ENCODE measurements at regions not wholly inside any gene's neighbourhood (a gene's known extent, or its start where the extent isn't known, plus 50 kb on each side); places are given as distances from the start of the nearest gene placed in this dataset.
"Not testable (repeated sequence)": the region's sequence is repeated elsewhere in the genome, so short reads cannot be mapped to it uniquely, and the experiment has no call there.

DNA sequence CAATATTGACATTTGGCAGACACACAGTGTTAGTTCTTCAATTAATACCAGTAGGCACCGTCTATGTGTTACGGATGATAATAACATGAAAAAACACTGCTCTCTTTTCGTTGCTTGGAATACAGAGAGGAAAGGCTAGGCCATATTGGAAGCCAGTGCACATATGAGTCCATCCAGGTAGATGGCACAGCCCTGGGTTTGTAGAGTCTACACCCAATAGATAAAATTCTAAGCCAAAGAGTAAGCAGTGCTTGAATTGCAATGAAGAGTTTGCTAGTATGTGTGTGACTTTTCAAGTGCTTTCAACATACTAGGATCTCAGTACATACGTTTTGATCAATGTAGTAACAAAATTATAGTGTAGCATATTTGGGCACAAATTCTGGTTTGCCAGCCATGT lies 243.3 kb upstream of the AVPR1A start:
- no peaks in the 10 kb centered on the region for H3K36me3 Mint-ChIP-seq
- ATAC-seq = no peak
- no peak overlapping the region for H3K4me3 Mint-ChIP-seq
- no peaks in the 10 kb centered on the region for H3K4me1 Mint-ChIP-seq
- H3K9me3 Mint-ChIP-seq = peaks cover 2% of the 10 kb centered on the region
- no peaks in the 10 kb centered on the region for H3K27me3 Mint-ChIP-seq
- no peak overlapping the region for H3K27ac Mint-ChIP-seq

GRCh38 chr12:63389211-63389610 lies 238.2 kb upstream of the AVPR1A start:
- no peaks in the 10 kb centered on the region for H3K36me3 Mint-ChIP-seq
- H3K4me3 Mint-ChIP-seq = no peak overlapping the region
- no peak for ATAC-seq
- no peak overlapping the region for H3K27ac Mint-ChIP-seq
- H3K4me1 Mint-ChIP-seq = no peaks in the 10 kb centered on the region
- H3K9me3 Mint-ChIP-seq = peaks cover 5% of the 10 kb centered on the region
- no peaks in the 10 kb centered on the region for H3K27me3 Mint-ChIP-seq

- no peaks in the 10 kb centered on the region for H3K4me1 Mint-ChIP-seq
- no peaks in the 10 kb centered on the region for H3K27me3 Mint-ChIP-seq
These were observed 236.8 kb upstream of the AVPR1A start for GRCh38 chr12:63387771-63388170.

GRCh38 chr12:63382930-63383329 lies 231.9 kb upstream of the AVPR1A start:
- Mint-ChIP-seq H3K27me3 (no peaks in the 10 kb centered on the region), H3K4me3 (no peak overlapping the region), H3K36me3 (no peaks in the 10 kb centered on the region), H3K27ac (no peak overlapping the region), H3K4me1 (no peaks in the 10 kb centered on the region), H3K9me3 (peaks cover 8% of the 10 kb centered on the region)
- ATAC-seq = no peak

More at GRCh38 chr12:63387771-63388170, 236.8 kb upstream of the AVPR1A start:
- ATAC-seq = no peak
- peaks cover 5% of the 10 kb centered on the region for H3K9me3 Mint-ChIP-seq
- H3K27ac Mint-ChIP-seq = no peak overlapping the region
- no peak overlapping the region for H3K4me3 Mint-ChIP-seq
- no peaks in the 10 kb centered on the region for H3K36me3 Mint-ChIP-seq

DNA sequence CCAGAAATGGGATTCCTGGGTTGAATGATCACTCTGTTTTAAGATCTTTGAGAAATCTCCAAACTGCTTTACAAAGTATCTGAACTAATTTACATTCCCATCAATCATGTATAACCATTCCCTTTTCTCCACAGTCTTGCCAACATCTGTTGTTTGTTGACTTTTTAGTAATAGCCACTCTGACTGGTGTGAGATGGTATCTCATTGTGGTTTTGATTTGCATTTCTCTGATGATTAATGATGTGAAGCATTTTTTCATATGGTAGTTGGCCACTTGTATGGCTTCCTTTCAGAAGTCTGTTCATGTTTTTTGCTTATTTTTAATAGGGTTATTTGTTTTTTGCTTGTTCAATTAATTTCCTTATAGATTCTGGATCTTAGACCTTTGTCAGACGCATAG lies 211.8 kb upstream of the AVPR1A start:
- Mint-ChIP-seq H3K4me3 (no peak overlapping the region), H3K9me3 (peaks cover 13% of the 10 kb centered on the region), H3K27me3 (no peaks in the 10 kb centered on the region), H3K4me1 (no peaks in the 10 kb centered on the region), H3K27ac (no peak overlapping the region), H3K36me3 (no peaks in the 10 kb centered on the region)
- ATAC-seq = no peak

GRCh38 chr12:63362166-63362565 lies 211.2 kb upstream of the AVPR1A start:
- Mint-ChIP-seq H3K36me3 (no peaks in the 10 kb centered on the region), H3K4me1 (no peaks in the 10 kb centered on the region), H3K27ac (no peak overlapping the region), H3K4me3 (no peak overlapping the region), H3K9me3 (peaks cover 13% of the 10 kb centered on the region), H3K27me3 (no peaks in the 10 kb centered on the region)
- ATAC-seq = no peak

DNA sequence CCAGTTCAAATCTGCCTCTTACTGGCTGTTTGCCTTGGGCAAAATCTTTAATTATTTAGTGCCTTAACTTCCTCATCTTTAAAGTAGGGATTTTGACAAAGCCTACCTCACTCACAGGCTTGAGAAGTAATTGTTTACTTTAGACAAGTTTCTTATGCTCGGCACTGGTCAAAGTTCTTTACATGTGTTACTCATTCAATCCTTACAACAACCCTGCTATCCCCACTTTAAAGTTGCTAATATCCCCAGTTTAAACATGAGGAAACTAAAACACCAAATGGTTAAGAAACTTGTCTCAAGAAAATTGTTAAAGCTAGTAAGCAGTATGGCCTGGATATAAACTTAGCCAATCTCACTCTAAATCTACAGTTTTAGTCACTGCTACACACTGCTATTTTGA lies 204.0 kb upstream of the AVPR1A start:
- Mint-ChIP-seq H3K9me3 (peaks cover 5% of the 10 kb centered on the region), H3K4me3 (no peak overlapping the region), H3K36me3 (no peaks in the 10 kb centered on the region), H3K27me3 (no peaks in the 10 kb centered on the region), H3K27ac (no peak overlapping the region), H3K4me1 (no peaks in the 10 kb centered on the region)
- ATAC-seq = no peak

GRCh38 chr12:63353559-63353958 lies 202.6 kb upstream of the AVPR1A start:
- H3K27me3 Mint-ChIP-seq = no peaks in the 10 kb centered on the region
- no peaks in the 10 kb centered on the region for H3K4me1 Mint-ChIP-seq
- H3K27ac Mint-ChIP-seq = no peak overlapping the region
- no peak for ATAC-seq
- H3K9me3 Mint-ChIP-seq = peaks cover 3% of the 10 kb centered on the region
- H3K4me3 Mint-ChIP-seq = no peak overlapping the region
- no peaks in the 10 kb centered on the region for H3K36me3 Mint-ChIP-seq

GRCh38 chr12:63351370-63351769 lies 200.4 kb upstream of the AVPR1A start:
- Mint-ChIP-seq H3K4me1 (no peaks in the 10 kb centered on the region), H3K27ac (no peak overlapping the region), H3K27me3 (no peaks in the 10 kb centered on the region), H3K9me3 (no peaks in the 10 kb centered on the region), H3K4me3 (no peak overlapping the region), H3K36me3 (no peaks in the 10 kb centered on the region)
- no peak for ATAC-seq

DNA sequence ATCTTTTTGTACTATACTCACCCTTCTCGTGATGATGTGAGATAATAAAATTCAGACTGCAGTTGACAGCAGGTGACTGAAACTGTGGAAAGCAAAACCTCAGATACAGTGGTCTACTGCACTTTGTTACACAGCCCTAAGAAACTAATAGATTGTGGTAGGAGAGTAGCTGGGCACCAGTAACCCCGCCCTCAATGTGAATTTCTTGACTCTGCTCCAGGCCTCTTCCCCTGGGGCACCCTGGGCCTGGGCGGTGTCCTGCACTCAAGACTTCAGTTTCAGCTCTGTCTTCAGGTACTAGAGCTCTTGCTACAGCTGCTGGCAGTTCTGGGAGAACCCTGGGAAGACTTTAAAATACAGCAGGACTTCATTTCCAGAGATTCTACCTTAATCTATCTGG lies 197.6 kb upstream of the AVPR1A start:
- H3K36me3 Mint-ChIP-seq = no peaks in the 10 kb centered on the region
- no peak overlapping the region for H3K27ac Mint-ChIP-seq
- H3K9me3 Mint-ChIP-seq = no peaks in the 10 kb centered on the region
- no peak for ATAC-seq
- H3K27me3 Mint-ChIP-seq = no peaks in the 10 kb centered on the region
- H3K4me1 Mint-ChIP-seq = no peaks in the 10 kb centered on the region
- H3K4me3 Mint-ChIP-seq = no peak overlapping the region

DNA sequence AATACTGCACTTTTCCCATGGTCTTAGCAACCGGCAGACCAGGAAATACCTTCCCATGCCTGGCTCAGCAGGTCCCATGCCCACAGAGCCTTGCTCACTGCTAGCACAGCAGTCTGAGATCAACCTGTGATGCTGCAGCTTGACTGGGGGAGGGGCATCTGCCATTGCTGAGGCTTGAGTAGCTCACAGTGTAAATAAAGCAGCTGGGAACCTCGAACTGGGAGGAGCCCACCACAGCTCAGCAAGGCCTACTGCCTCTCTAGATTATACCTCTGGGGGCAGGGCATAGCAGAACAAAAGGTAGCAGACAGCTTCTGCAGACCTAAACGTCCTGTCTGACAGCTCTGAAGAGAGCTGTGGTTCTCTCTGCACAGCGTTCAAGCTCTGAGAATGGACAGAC lies 186.2 kb upstream of the AVPR1A start:
- H3K27me3 Mint-ChIP-seq, H3K36me3 Mint-ChIP-seq, H3K4me1 Mint-ChIP-seq, H3K27ac Mint-ChIP-seq, ATAC-seq, H3K4me3 Mint-ChIP-seq: not testable (repeated sequence)
- peaks cover 11% of the 10 kb centered on the region for H3K9me3 Mint-ChIP-seq

GRCh38 chr12:63326260-63326659 lies 175.3 kb upstream of the AVPR1A start:
- Mint-ChIP-seq H3K27me3 (no peaks in the 10 kb centered on the region), H3K36me3 (no peaks in the 10 kb centered on the region), H3K4me1 (no peaks in the 10 kb centered on the region), H3K9me3 (no peaks in the 10 kb centered on the region), H3K4me3 (no peak overlapping the region), H3K27ac (no peak overlapping the region)
- ATAC-seq = no peak

DNA sequence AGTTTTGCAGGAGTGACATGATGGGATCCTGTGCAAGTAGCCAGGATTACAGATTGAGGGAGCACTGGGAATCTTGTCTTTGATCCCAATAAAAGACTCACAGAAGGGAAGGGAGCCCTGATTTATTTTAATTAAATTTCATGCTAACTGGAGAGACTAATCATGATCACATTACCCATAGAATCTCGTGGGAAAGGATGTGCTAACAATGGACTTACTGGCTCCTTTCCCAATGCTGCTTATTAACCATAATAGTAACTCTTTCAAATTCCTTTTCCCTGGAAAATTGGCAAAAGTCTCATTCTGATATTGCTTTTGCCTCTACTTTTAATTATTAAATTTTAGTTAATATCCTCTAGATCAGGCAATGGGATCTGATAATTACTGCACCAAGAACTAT lies 174.8 kb upstream of the AVPR1A start:
- no peaks in the 10 kb centered on the region for H3K9me3 Mint-ChIP-seq
- H3K27me3 Mint-ChIP-seq = no peaks in the 10 kb centered on the region
- no peak for ATAC-seq
- H3K27ac Mint-ChIP-seq = no peak overlapping the region
- no peak overlapping the region for H3K4me3 Mint-ChIP-seq
- no peaks in the 10 kb centered on the region for H3K36me3 Mint-ChIP-seq
- no peaks in the 10 kb centered on the region for H3K4me1 Mint-ChIP-seq

- Mint-ChIP-seq H3K4me1 (no peaks in the 10 kb centered on the region), H3K27ac (no peak overlapping the region), H3K27me3 (no peaks in the 10 kb centered on the region), H3K4me3 (no peak overlapping the region), H3K36me3 (no peaks in the 10 kb centered on the region), H3K9me3 (no peaks in the 10 kb centered on the region)
- no peak for ATAC-seq
These were observed 172.9 kb upstream of the AVPR1A start for GRCh38 chr12:63323942-63324341.

- Mint-ChIP-seq H3K27me3 (no peaks in the 10 kb centered on the region), H3K9me3 (no peaks in the 10 kb centered on the region), H3K4me1 (no peaks in the 10 kb centered on the region), H3K4me3 (no peak overlapping the region), H3K36me3 (no peaks in the 10 kb centered on the region), H3K27ac (no peak overlapping the region)
- ATAC-seq = no peak
These were observed 170.4 kb upstream of the AVPR1A start for GRCh38 chr12:63321373-63321772.

GRCh38 chr12:63319936-63320633 lies 169.1 kb upstream of the AVPR1A start:
- no peaks in the 10 kb centered on the region for H3K36me3 Mint-ChIP-seq
- H3K9me3 Mint-ChIP-seq = no peaks in the 10 kb centered on the region

GRCh38 chr12:63319386-63319785 lies 168.4 kb upstream of the AVPR1A start:
- H3K9me3 Mint-ChIP-seq = no peaks in the 10 kb centered on the region
- H3K4me3 Mint-ChIP-seq = no peak overlapping the region
- no peaks in the 10 kb centered on the region for H3K27me3 Mint-ChIP-seq
- no peaks in the 10 kb centered on the region for H3K36me3 Mint-ChIP-seq
- no peaks in the 10 kb centered on the region for H3K4me1 Mint-ChIP-seq
- ATAC-seq = no peak
- no peak overlapping the region for H3K27ac Mint-ChIP-seq

More at GRCh38 chr12:63319936-63320633, 169.1 kb upstream of the AVPR1A start:
- H3K4me3 Mint-ChIP-seq = no peak overlapping the region
- no peak overlapping the region for H3K27ac Mint-ChIP-seq
- H3K4me1 Mint-ChIP-seq = no peaks in the 10 kb centered on the region
- no peak for ATAC-seq
- H3K27me3 Mint-ChIP-seq = no peaks in the 10 kb centered on the region

All from stimulated activated memory B cell treated with anti-CD40 and anti-IgM and Interleukin-4, amounts not matched to agents 10 μg/mL and 1 μg/mL and 100 μg/mL, for 72 hours (primary cell).